GM19397 (cell line): ENCODE measurements at regions not wholly inside any gene's neighbourhood (a gene's known extent, or its start where the extent isn't known, plus 50 kb on each side); places are given as distances from the start of the nearest gene placed in this dataset.

ENCODE experiments used
- ATAC-seq: cut with Tn5 transposase; IDR thresholded peaks from one replicate; pipeline ENCODE4 v1.9.1; 2021; ENCODE audit warnings: mild to moderate bottlenecking, moderate library complexity; ENCODE audit not compliant: unreplicated experiment

DNA sequence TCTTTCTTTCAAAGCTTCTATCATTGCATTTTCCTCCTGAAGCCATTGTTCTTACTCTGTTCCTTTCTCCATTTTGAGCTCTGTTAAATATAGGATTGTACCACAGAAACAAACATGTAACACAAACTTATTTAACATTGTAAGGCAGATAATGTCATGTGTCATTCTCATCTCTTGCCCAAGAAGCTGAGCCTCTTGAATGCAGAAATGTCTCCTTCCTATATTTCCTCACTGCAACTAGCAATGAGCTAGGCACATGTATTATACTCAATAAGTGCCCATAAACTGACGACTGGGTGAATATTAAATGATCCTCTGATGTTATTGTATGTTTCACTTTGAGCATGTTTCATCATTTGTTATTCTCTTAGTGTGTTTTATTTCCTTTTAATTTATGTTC, 56.7 kb upstream of the SLC7A11 start:
- no peak for ATAC-seq

DNA sequence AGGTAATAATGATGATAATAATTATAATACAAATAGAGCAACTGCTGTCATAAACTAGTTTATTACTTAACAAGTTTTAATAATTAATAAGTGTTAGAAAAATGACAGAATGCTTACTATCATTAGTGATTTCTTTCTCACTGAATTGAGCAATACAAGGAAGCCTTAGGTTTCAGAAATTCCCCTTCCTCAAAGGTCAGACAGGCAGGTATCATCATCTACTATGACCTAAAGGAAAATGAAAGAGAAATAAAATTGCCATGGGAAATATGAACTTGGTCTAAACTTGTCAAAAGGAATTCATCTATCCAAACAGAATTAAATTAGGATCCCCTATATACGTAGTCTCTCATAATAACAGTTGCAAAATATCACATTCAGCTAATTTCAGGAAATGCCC, 56.3 kb upstream of the SLC7A11 start:
- no peak for ATAC-seq

DNA sequence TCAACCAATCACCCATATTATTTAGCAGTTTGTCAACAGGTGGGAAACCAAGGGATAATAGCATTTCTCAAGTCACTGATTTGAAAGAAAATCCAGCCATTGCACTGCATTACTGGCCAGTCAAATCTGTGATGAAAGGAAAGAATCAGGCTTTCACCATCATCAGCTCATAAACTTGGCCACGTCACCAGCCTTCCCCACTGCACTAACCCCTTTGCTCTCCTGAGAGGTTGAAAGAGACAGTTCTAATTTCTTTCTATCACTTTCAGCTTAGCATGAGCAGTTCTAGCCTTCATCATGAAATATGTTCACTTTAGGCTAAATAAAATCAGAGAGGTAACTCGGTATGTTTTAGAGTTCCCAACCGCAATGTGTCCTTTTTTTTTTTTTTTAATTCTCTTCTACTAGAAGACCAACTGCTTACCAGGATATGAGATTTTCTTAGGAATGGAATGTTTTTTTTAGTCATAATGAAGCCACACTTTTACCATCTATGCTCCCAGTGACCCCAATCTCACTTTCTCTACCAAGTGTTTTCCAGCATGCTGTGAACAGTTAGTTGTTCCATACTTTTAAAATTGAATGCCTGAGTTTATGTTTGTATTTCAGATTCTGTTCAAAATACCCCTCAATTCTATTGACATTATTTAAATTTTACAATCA, 55.7 kb upstream of the SLC7A11 start:
- no peak for ATAC-seq

GRCh38 chr4:138292321-138292720, 50.2 kb upstream of the SLC7A11 start:
- ATAC-seq = no peak
